OCI-LY3 (cell line): ENCODE measurements at regions not wholly inside any gene's neighbourhood (a gene's known extent, or its start where the extent isn't known, plus 50 kb on each side); places are given as distances from the start of the nearest gene placed in this dataset.

Source experiments
- H2AFZ ChIP-seq: fragments of 200-600, 300-600 bp; shearing (Covaris generic); 2 replicates; pipeline ENCODE4 v1.6.0; 2014; ENCODE audit warnings: antibody characterized with exemption, low read depth, low read length
- H3K27ac ChIP-seq: fragments of 200-600, 300-600 bp; sonication (generic); 2 replicates; pipeline ENCODE4 v1.5.1; 2014; ENCODE audit warnings: mild to moderate bottlenecking, low read length, moderate library complexity, mixed read lengths
- H3K27me3 ChIP-seq: fragments of 200-600, 300-600 bp; sonication (generic); 2 replicates; pipeline ENCODE4 v1.6.1; 2014; ENCODE audit warnings: low read depth, low read length, mixed read lengths
- H3K36me3 ChIP-seq: fragments of 200-600, 300-600 bp; sonication (generic); replicated peaks from 2 replicates; pipeline ENCODE3; 2014; ENCODE audit warnings: low read depth, low read length, mixed read lengths
- H3K4me1 ChIP-seq: fragments of 300-600, 200-600 bp; sonication (generic); 2 replicates; pipeline ENCODE4 v1.6.1; 2014; ENCODE audit warnings: low read length, mixed read lengths
- H3K4me2 ChIP-seq: fragments of 200-600, 300-600 bp; sonication (generic); 2 replicates; pipeline ENCODE4 v1.6.1; 2014; ENCODE audit warnings: low read length, mixed read lengths
- H3K4me3 ChIP-seq: fragments of 300-600, 200-600 bp; sonication (generic); 2 replicates; pipeline ENCODE4 v1.5.1; 2014; ENCODE audit warnings: antibody characterized with exemption, mild to moderate bottlenecking, low read length, moderate library complexity
- H3K79me2 ChIP-seq: fragments of 300-600, 200-600 bp; shearing (Covaris generic); 2 replicates; pipeline ENCODE4 v1.6.1; 2014; ENCODE audit warnings: mild to moderate bottlenecking, low read length, mixed read lengths
- H3K9ac ChIP-seq: fragments of 300-600, 200-600 bp; shearing (Covaris generic); 2 replicates; pipeline ENCODE4 v1.6.0; 2014; ENCODE audit warnings: mild to moderate bottlenecking, low read length, moderate library complexity
- H3K9me3 ChIP-seq: fragments of 200-600, 300-600 bp; shearing (Covaris generic); 2 replicates; pipeline ENCODE4 v1.6.1; 2014; ENCODE audit warnings: low read length, mixed read lengths; ENCODE audit not compliant: insufficient read depth
- H4K20me1 ChIP-seq: fragments of 200-600, 300-600 bp; sonication (generic); 2 replicates; pipeline ENCODE4 v1.6.1; 2016; ENCODE audit warnings: low read length, mixed read lengths; ENCODE audit not compliant: insufficient read depth
- EZH2phosphoT487 ChIP-seq: fragments of 200-600 bp; shearing (Covaris generic); IDR thresholded peaks from 2 replicates; pipeline ENCODE4 v1.6.1; 2018; ENCODE audit warnings: antibody characterized with exemption, mixed run types, low read depth
- TF ChIP-seq, protein P1 (sequence below): fragments of 200-600, 300-600 bp; sonication (generic); IDR thresholded peaks from 2 replicates; pipeline ENCODE4 v1.5.1; 2014; ENCODE audit warnings: antibody characterized with exemption, low read length, low read depth

DNA sequence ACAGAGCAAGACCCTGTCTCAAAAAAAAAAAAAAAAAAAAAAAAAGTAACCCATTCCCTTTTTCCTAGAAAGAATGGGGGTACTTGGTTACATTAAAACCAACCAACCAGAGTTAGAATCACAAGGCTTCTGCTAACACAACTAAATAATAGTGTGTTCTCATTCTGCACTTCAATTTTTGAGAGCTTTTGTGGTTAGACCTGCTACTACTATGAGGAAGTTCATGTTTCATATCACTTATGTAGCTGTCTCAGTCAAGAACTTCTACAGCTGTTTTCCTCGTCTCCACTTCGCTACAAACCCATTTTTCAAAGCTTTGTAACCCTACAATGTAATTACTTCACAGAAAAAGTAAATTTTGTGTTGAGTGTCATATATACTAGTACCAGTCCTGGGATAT is 58.3 kb downstream of the PDHA2 start:
- Histone ChIP-seq H3K9me3 (no peaks in the 10 kb centered on the region), H3K4me3 (no peak overlapping the region), H3K27ac (no peak overlapping the region), H4K20me1 (peaks cover 6% of the 10 kb centered on the region; the same call in 1 of the 2 replicates), H3K27me3 (peaks cover 62% of the 10 kb centered on the region), H3K36me3 (no peaks in the 10 kb centered on the region), H2AFZ (no peak overlapping the region), H3K79me2 (no peaks in the 10 kb centered on the region), H3K9ac (no peak overlapping the region), H3K4me2 (peak overlapping the region; percentile 51), H3K4me1 (peaks cover 7% of the 10 kb centered on the region)
- TF ChIP-seq, protein P1, sequence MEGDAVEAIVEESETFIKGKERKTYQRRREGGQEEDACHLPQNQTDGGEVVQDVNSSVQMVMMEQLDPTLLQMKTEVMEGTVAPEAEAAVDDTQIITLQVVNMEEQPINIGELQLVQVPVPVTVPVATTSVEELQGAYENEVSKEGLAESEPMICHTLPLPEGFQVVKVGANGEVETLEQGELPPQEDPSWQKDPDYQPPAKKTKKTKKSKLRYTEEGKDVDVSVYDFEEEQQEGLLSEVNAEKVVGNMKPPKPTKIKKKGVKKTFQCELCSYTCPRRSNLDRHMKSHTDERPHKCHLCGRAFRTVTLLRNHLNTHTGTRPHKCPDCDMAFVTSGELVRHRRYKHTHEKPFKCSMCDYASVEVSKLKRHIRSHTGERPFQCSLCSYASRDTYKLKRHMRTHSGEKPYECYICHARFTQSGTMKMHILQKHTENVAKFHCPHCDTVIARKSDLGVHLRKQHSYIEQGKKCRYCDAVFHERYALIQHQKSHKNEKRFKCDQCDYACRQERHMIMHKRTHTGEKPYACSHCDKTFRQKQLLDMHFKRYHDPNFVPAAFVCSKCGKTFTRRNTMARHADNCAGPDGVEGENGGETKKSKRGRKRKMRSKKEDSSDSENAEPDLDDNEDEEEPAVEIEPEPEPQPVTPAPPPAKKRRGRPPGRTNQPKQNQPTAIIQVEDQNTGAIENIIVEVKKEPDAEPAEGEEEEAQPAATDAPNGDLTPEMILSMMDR = no peak
- no peak for TF ChIP-seq EZH2phosphoT487

DNA sequence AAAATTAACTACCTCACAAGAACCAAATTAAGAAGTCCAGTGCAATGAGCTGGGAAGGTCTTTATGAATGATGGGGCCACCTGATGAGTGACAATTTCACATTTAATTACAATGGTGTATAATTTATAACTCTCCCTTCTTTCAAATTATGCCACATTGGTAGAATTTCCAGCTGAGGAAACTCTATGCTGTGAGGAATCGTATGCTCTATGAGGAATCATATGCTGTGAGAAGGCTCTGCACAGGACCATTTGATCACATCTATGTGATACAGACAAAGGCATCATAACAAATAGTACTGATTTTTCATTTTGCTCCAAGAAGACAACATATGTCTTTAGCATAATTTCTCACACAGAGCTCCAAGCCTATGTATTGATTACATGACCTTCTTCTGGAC is 69.3 kb downstream of the PDHA2 start:
- Histone ChIP-seq H2AFZ (no peak overlapping the region), H3K9me3 (no peaks in the 10 kb centered on the region), H3K4me1 (no peaks in the 10 kb centered on the region), H3K27me3 (peaks cover 39% of the 10 kb centered on the region), H4K20me1 (no peaks in the 10 kb centered on the region), H3K4me2 (no peak overlapping the region), H3K79me2 (no peaks in the 10 kb centered on the region), H3K9ac (no peak overlapping the region), H3K4me3 (no peak overlapping the region), H3K27ac (no peak overlapping the region), H3K36me3 (no peaks in the 10 kb centered on the region)
- TF ChIP-seq EZH2phosphoT487 = no peak
- TF ChIP-seq, protein P1 = no peak

DNA sequence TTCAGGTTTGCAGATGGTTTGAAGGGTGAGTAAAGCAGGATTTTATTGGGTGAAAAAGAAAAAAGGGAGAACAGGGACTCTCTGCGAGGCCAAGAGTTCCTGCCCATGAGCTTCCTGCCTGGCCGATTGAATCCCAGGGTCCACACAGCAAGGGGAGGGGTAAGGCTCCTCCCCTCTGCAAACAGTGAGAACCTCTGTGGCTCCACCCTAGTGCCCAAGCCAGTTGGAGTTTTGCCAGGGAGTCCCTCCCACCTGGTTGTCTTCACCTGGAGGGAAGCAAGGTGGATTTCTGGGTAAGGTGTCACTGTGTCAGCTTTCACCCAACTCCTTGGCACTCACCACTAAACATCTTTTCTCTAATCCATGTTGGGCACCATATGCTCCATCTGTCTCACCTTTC is 70.9 kb downstream of the PDHA2 start:
- no peak overlapping the region for H3K4me2 ChIP-seq
- no peak for TF ChIP-seq EZH2phosphoT487
- TF ChIP-seq, protein P1 = no peak
- no peak overlapping the region for H3K4me3 ChIP-seq

DNA sequence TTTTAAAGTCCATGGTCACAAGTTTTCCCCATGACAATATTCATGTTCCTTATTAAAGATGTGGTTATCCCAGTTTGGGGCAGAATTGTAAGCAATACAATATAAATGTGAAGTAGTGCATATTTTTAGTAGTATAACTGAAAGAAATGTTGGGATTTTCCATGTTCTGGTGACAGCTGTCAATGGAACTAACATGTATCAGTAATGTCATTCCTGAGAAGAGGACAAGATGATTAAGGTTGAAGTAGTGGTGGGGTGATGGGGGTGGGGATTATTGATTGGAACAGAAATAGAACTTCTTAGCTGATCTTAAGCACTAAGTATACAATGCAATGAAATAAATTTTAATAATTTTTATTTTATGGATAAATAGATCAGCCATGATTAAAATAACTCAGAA is 81.6 kb downstream of the PDHA2 start:
- Histone ChIP-seq H3K4me1 (no peaks in the 10 kb centered on the region), H2AFZ (no peak overlapping the region), H3K9ac (no peak overlapping the region), H3K27ac (no peak overlapping the region), H3K27me3 (no peaks in the 10 kb centered on the region), H3K4me2 (no peak overlapping the region), H3K36me3 (no peaks in the 10 kb centered on the region), H4K20me1 (no peaks in the 10 kb centered on the region), H3K4me3 (no peak overlapping the region), H3K79me2 (no peaks in the 10 kb centered on the region), H3K9me3 (no peaks in the 10 kb centered on the region)
- TF ChIP-seq, protein P1 = no peak
- TF ChIP-seq EZH2phosphoT487 = no peak

More for the DNA sequence above, 70.9 kb downstream of the PDHA2 start:
- Histone ChIP-seq H2AFZ (no peak overlapping the region), H4K20me1 (no peaks in the 10 kb centered on the region), H3K9ac (no peak overlapping the region), H3K27ac (no peak overlapping the region), H3K9me3 (no peaks in the 10 kb centered on the region), H3K4me1 (no peaks in the 10 kb centered on the region), H3K36me3 (no peaks in the 10 kb centered on the region), H3K79me2 (no peaks in the 10 kb centered on the region), H3K27me3 (peaks cover 29% of the 10 kb centered on the region; the same call in 1 of the 2 replicates)
